Activated CD4-positive, alpha-beta T cell treated with anti-CD3 and anti-CD28 coated beads for 24 hours (primary cell): ENCODE measurements at regions not wholly inside any gene's neighbourhood (a gene's known extent, or its start where the extent isn't known, plus 50 kb on each side); places are given as distances from the start of the nearest gene placed in this dataset.

Experiments used
- DNase-seq, 2 donors: peaks; one replicate each; pipeline ENCODE4 v3.0.0-alpha.2; 2020; ENCODE audit warnings: low read depth in 2 of 2

DNA sequence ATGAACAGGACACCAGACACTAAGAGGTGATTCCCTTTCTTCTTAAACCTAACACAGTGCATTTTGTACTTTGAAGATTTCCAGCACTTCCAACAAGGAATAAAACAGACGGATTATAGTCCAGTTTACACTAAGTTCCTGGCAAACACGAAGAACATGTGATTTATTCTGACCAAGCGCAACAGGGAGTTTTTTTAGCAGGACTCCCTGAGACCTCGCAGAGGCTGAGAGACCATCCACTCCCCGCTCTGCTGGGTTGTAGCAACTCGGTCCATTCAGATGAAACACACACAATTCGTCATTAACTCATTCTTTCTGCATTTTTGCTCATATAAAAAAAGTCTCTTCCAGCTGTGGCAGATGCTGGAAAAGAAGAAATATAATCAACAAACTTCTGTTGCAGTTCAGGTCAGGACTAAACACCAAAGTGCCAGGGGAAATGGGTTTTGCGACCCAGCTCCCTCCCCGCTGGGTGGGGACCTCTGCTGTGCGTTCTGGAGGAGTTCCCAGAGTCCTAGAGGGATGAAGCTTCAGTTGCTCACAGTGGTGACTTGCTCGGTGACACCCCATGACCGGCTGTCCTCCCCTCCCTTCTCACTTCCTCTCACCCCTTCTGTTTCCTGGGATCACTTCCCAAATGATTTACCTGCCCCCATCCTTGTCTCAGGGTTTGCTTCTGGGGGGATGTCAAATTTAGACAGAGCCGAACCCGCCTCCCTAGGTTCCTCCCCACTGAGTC, 52.5 kb downstream of the KCNF1 start:
- no peak for DNase-seq

DNA sequence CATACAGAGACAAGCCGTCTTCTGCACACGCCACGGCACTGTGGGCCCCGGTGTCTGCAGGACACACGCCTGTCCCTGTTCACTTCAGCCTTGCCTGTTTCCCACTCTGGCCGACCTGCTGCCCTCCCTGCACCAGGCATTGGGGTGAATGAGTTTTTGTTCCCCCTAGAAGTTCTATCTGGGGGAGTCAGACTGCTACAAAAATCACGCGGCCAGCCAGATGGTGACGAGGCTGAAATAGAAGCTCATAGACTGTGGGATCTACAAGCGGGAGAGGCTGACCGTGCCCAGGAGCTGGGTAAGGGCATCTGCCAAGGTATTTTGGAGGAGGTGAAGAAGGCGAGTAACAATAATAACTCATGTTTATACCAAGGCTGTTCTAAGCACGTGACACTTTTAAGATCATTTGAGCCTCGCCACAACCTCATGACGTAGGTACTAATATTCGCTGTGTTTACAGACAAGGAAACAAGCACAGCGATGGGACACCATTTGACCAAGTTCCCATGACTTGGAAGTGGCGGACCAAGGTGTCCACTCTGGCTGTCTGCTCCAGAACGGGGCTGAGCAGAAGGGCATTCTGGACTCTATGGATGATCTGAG, 53.6 kb downstream of the KCNF1 start:
- no peak for DNase-seq

DNA sequence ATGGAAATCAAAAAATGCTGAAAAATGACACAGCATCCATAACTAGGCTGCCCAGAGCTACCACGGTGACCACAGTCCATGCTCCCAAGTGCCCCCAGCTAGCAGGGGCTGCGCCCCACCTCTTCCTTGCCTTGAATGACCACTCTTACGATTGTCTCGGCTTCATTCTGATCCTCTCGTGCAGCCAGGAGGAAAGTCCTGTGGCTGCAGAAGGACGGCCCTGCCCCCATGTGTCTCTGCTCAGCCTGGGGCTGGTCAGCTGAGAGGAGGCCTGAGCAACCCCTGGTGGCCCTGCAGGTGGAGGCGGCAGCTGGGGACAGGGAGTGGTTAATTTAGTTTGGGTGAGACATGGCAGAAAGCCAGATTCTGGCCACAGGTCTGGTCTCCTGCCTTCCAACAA, 54.3 kb downstream of the KCNF1 start:
- DNase-seq: no peak

DNA sequence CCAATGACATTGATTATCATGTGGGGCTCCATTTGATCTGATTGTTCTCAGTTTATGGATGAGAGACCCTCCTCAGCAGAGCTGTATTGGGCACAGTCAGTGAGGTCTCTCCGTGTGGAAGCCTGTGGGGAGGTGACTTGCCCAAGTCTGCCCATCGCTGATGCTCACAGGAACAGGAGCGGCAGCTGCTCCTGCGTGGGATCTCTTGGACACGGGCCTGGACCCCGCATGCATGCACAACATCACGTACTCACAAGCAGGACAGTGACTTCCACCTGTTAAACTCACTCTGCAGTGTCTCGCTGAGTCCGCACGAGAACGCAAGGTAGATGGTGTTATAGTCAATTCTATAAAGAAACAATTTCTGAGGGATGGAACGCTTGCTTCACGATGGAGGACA, 55.0 kb downstream of the KCNF1 start:
- DNase-seq: no peak

GRCh38 chr2:10968176-10968575, 56.4 kb downstream of the KCNF1 start:
- DNase-seq: no peak

- no peak for DNase-seq
Measured at GRCh38 chr2:10970666-10971065, 58.9 kb downstream of the KCNF1 start.

- DNase-seq: no peak
Measured at GRCh38 chr2:10971161-10971887, 59.6 kb downstream of the KCNF1 start.

DNA sequence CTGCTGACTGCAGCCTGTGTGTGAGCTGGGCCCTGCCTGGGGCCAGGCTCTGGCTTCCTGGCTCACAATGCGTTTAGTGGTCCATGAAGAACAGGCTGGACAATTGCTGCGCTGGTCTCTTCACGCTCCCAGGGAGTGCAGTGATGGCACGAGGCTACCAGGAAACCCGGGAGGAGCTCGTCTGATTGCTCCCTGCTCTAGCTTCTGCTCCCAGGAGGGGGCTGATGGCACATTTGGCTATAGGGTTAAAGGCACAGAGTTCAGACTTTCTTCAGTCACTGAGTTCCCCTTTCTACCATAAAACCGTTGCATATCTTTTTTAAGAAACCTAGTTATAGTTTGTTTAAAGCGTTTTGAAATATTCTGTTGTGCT, 60.1 kb downstream of the KCNF1 start:
- DNase-seq: no peak

GRCh38 chr2:10972683-10973433, 61.1 kb downstream of the KCNF1 start:
- no peak for DNase-seq

GRCh38 chr2:10973766-10974165, 62.0 kb downstream of the KCNF1 start:
- DNase-seq: no peak

DNA sequence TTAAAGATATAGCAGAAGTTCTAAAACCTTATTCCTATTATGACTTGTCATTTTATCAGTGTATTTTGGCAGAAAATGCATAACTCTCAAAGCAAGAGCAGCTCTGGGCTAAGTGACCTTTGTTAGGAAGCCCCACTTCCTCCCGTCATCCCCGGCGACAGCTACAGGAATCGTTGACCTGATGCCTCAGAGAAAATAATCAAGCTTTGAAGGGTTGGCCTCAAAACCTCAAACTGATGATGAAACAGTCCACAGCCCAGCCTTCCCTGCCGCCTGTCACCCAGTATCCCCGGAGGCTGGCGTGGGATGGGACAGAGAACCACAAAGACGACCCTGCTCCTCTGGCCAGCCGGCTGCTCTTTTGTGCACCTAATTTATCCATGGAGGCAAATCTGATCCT, 65.3 kb downstream of the KCNF1 start:
- DNase-seq: no peak

GRCh38 chr2:10977621-10978020, 65.9 kb downstream of the KCNF1 start:
- no peak for DNase-seq

- no peak for DNase-seq
Measured at GRCh38 chr2:10978090-10978670, 66.4 kb downstream of the KCNF1 start.

- DNase-seq: no peak
Measured at GRCh38 chr2:10980071-10980470, 68.3 kb downstream of the KCNF1 start.

GRCh38 chr2:10980886-10981425, 69.2 kb downstream of the KCNF1 start:
- DNase-seq: no peak

GRCh38 chr2:10981451-10981850, 69.7 kb downstream of the KCNF1 start:
- DNase-seq: no peak

DNA sequence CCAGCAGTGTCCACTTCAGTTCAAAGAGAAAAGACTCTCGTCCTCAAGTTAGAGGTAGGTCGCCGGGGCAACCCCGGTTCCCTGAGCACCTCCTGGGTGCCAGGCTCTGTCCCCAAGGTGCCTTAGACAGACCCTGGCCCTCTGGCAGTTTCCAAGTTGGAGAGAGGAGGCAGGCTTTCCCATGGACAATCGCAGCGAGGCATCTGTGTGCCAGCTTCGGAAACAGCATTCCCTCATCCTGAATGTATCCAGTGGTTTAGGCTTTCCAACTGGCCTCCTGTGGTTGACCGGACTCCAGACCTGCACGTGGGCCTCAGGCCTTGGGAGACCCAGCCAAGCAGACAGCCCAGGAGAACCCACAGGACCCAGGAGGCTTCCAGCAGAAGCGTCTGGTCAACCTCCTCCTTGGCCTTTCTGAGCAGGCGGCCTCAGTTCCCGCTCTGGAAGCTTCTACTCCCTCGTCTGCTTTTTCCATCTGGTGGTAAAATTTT, 70.3 kb downstream of the KCNF1 start:
- DNase-seq: no peak

DNA sequence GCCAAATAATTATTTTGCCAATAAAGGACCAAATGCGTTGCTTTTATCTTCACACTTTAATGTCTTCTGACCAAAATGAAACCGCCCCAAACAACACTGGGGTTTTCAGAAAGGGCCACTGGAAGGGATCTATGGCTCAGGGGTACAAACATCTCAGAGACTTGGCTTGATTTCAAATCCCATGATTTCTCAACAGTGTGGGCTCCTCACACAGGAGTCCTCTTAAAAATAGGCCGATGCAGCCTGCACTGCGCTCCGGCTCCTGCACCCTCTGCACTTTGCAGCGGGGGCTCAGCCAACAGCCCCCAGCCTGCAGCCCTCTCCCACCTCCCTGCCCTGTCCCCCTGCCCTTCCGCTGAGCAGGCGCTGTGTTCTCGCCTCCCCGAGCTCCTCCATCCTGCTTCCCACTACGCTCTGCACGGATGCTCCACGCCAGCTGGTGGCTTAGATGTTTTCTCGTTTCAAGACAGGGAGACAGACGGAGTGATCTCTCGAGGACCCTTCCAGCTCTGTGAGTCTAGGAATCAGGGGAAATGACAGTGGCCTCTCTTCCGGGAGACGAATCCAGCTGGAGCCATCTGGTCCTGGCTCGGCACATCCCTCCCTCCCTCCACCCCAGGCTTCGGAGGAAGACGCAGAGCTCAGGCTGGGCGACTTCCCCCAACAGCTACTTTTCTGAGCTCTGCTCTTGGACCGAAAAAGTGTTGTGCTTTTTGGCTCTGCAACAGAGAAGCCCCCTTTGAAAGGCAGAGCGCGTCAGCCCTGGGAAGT, 71.4 kb downstream of the KCNF1 start:
- no peak for DNase-seq

DNA sequence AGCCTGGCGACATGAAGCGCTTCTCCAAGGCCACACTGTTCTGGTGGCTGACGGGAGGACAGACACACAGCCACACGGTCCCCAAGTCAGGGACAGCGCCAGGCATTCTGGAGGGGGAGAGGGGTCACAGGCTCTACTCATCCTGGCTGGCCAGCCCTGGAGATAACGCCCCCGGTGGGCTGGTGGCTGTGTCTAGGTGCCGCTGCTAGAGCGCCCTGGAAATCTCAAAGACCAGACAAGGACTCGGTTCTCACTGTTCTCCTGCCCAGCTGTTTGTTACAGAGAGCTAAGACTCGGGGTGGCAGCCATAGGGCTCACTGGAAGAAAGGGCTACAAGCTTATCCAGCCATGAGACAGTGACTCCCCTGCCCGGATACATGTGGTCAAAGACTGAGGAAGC, 72.0 kb downstream of the KCNF1 start:
- DNase-seq: no peak

DNA sequence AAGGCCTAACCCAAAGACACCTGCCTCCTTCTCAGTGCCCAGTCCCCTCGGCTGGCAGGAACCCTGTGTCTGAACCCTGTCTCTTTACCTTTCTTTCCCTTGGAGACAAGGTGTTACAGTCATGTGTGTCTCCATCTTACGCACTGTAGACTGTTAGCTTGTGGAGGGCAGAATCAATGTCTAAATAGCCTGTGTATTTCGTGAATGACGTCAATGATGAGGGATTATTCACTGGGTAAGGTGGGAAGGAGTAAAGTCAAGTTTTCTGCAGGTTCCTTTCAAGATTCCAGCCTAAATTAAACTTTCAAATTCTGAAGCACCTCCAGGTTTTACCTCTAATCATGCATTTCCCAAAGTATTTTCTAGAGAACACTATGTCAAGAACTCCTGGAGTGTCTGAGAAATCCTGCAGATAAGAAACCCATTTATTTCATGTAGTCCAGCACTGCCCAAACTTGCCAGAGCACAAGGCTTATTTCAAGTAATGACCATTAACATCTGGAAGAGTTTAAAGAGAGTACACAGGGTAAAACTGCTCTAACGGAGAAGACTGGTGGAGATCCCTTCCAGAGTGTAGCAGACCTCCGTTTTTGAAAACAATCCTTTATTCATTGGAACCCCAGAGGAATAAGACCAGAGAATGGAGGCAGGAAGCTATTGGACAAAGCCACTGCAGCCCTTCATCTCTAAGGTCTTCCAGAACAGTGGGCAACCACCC, 72.8 kb downstream of the KCNF1 start:
- no peak for DNase-seq
